HEK293 (cell line): ENCODE measurements at regions not wholly inside any gene's neighbourhood (a gene's known extent, or its start where the extent isn't known, plus 50 kb on each side); places are given as distances from the start of the nearest gene placed in this dataset.

Source experiments
- CTCF ChIA-PET: fragments of 350-600 bp; formaldehyde crosslinking; extraction: SDS; loops from one replicate; lab custom pipeline; 2021; ENCODE audit warnings: antibody characterized with exemption; lab: Yijun Ruan, JAX
- POLR2A ChIA-PET: fragments of 300-600 bp; formaldehyde crosslinking; extraction: SDS; loops from one replicate; lab custom pipeline; 2020; ENCODE audit warnings: antibody characterized with exemption, inconsistent platforms; lab: Yijun Ruan, JAX
- H3K27ac ChIP-seq: fragments of 200-500 bp; sonication (Bioruptor generic); 2 replicates; pipeline ENCODE4 v1.5.1; 2014; ENCODE audit warnings: low read depth, low read length, control low read depth, inconsistent platforms; ENCODE audit errors: extremely low read depth
- H3K36me3 ChIP-seq, 2 experiments: fragments of 200-500 bp in 1 of 2; sonication (Bioruptor generic) in 1 of 2; 1 replicate in 1 of 2; 2 replicates in 1 of 2; pipeline ENCODE4 v1.5.1; 2014 to 2017; ENCODE audit warnings: inconsistent platforms in 2 of 2, low read length in 2 of 2; ENCODE audit not compliant: control insufficient read depth in 2 of 2, insufficient read depth in 1 of 2
- H3K4me1 ChIP-seq: fragments of 200-500 bp; sonication (Bioruptor generic); 2 replicates; pipeline ENCODE4 v1.5.1; 2014; ENCODE audit warnings: mild to moderate bottlenecking, low read length, inconsistent platforms; ENCODE audit not compliant: control insufficient read depth, insufficient read depth
- H3K4me3 ChIP-seq: 2 replicates; pipeline ENCODE4 v1.5.1; 2011; ENCODE audit warnings: low read depth, mild to moderate bottlenecking, control low read depth, low read length, moderate library complexity
- H3K9me3 ChIP-seq: fragments of 200-500 bp; sonication (Bioruptor generic); 2 replicates; pipeline ENCODE4 v1.5.1; 2014; ENCODE audit warnings: low read depth, low read length, inconsistent platforms; ENCODE audit not compliant: control insufficient read depth, insufficient read depth
- BCL11B ChIP-seq: fragments of 450-650 bp; formaldehyde crosslinking; IDR thresholded peaks from 2 replicates; pipeline ENCODE4 v1.5.1; 2016; ENCODE audit warnings: low read depth, missing biosample characterization, missing genetic modification characterization
- HOXD13 ChIP-seq: sonication (generic); formaldehyde crosslinking; IDR thresholded peaks from 2 replicates; pipeline ENCODE4 v1.8.0; 2022; ENCODE audit warnings: missing genetic modification reagents, borderline replicate concordance
- SP3 ChIP-seq: fragments of 450-650 bp; formaldehyde crosslinking; IDR thresholded peaks from 2 replicates; pipeline ENCODE4 v1.5.1; 2016; ENCODE audit warnings: missing biosample characterization, missing genetic modification characterization
- ZFP37 ChIP-seq: fragments of 450-650 bp; formaldehyde crosslinking; IDR thresholded peaks from 2 replicates; pipeline ENCODE4 v1.5.1; 2016; ENCODE audit warnings: missing biosample characterization, missing genetic modification characterization
- ZFP41 ChIP-seq: fragments of 450-650 bp; formaldehyde crosslinking; IDR thresholded peaks from 2 replicates; pipeline ENCODE4 v1.5.1; 2016; ENCODE audit warnings: missing biosample characterization, missing genetic modification characterization, borderline replicate concordance
- ZNF157 ChIP-seq: fragments of 450-650 bp; formaldehyde crosslinking; IDR thresholded peaks from 2 replicates; pipeline ENCODE4 v1.5.1; 2016; ENCODE audit warnings: missing biosample characterization, missing genetic modification characterization
- ZNF16 ChIP-seq: fragments of 450-650 bp; formaldehyde crosslinking; IDR thresholded peaks from 2 replicates; pipeline ENCODE4 v1.5.1; 2016; ENCODE audit warnings: low read depth, missing biosample characterization, missing genetic modification characterization
- ZNF23 ChIP-seq: fragments of 450-650 bp; formaldehyde crosslinking; IDR thresholded peaks from 2 replicates; pipeline ENCODE4 v1.5.1; 2016; ENCODE audit warnings: missing biosample characterization, missing genetic modification characterization, borderline replicate concordance
- ZNF292 ChIP-seq: fragments of 450-650 bp; formaldehyde crosslinking; IDR thresholded peaks from 2 replicates; pipeline ENCODE4 v1.5.1; 2016; ENCODE audit warnings: low read depth, missing biosample characterization, missing genetic modification characterization, borderline replicate concordance
- ZNF501 ChIP-seq: fragments of 450-650 bp; formaldehyde crosslinking; IDR thresholded peaks from 2 replicates; pipeline ENCODE4 v1.5.1; 2016; ENCODE audit warnings: missing biosample characterization, missing genetic modification characterization
- ZNF521 ChIP-seq: fragments of 450-650 bp; formaldehyde crosslinking; IDR thresholded peaks from 2 replicates; pipeline ENCODE4 v1.5.1; 2017; ENCODE audit warnings: missing biosample characterization, mild to moderate bottlenecking, missing genetic modification characterization
- ZNF549 ChIP-seq: fragments of 450-650 bp; IDR thresholded peaks from 2 replicates; pipeline ENCODE4 v1.5.1; 2018; ENCODE audit warnings: missing biosample characterization, missing genetic modification characterization, mild to moderate bottlenecking, inconsistent platforms, moderate library complexity
- ZNF571 ChIP-seq: fragments of 450-650 bp; formaldehyde crosslinking; IDR thresholded peaks from 2 replicates; pipeline ENCODE4 v1.5.0; 2017; ENCODE audit warnings: missing biosample characterization, missing genetic modification characterization
- ZNF621 ChIP-seq: fragments of 450-650 bp; formaldehyde crosslinking; IDR thresholded peaks from 2 replicates; pipeline ENCODE4 v1.5.1; 2017; ENCODE audit warnings: missing biosample characterization, missing genetic modification characterization
- ZNF791 ChIP-seq: fragments of 450-650 bp; formaldehyde crosslinking; IDR thresholded peaks from 2 replicates; pipeline ENCODE4 v1.5.1; 2016; ENCODE audit warnings: missing biosample characterization, missing genetic modification characterization
- ZSCAN16 ChIP-seq: fragments of 450-650 bp; formaldehyde crosslinking; IDR thresholded peaks from 2 replicates; pipeline ENCODE4 v1.5.1; 2016; ENCODE audit warnings: missing biosample characterization, missing genetic modification characterization
- ZSCAN23 ChIP-seq: fragments of 450-650 bp; formaldehyde crosslinking; IDR thresholded peaks from 2 replicates; pipeline ENCODE4 v1.5.1; 2016; ENCODE audit warnings: missing biosample characterization, missing genetic modification characterization
- TF ChIP-seq, protein P1 (sequence below): fragments of 450-650 bp; formaldehyde crosslinking; IDR thresholded peaks from 2 replicates; pipeline ENCODE4 v1.5.1; 2017; ENCODE audit warnings: missing biosample characterization, missing genetic modification characterization
- TF ChIP-seq, protein P2 (sequence below): fragments of 450-650 bp; formaldehyde crosslinking; IDR thresholded peaks from 2 replicates; pipeline ENCODE4 v1.5.1; 2016; ENCODE audit warnings: missing biosample characterization, missing genetic modification characterization, borderline replicate concordance
- TF ChIP-seq, protein P3 (sequence below): fragments of 450-650 bp; formaldehyde crosslinking; IDR thresholded peaks from 2 replicates; pipeline ENCODE4 v1.5.1; 2016; ENCODE audit warnings: missing biosample characterization, missing genetic modification characterization, low read depth
- TF ChIP-seq, protein P4 (sequence below): fragments of 450-650 bp; formaldehyde crosslinking; IDR thresholded peaks from 2 replicates; pipeline ENCODE4 v1.5.1; 2016; ENCODE audit warnings: missing biosample characterization, missing genetic modification characterization
- TF ChIP-seq, protein P5 (sequence below): fragments of 450-650 bp; formaldehyde crosslinking; IDR thresholded peaks from 2 replicates; pipeline ENCODE4 v1.5.1; 2016; ENCODE audit warnings: missing biosample characterization, missing genetic modification characterization
- TF ChIP-seq, protein P6 (sequence below): fragments of 450-650 bp; formaldehyde crosslinking; IDR thresholded peaks from 2 replicates; pipeline ENCODE4 v1.5.1; 2016; ENCODE audit warnings: missing biosample characterization, missing genetic modification characterization

DNA sequence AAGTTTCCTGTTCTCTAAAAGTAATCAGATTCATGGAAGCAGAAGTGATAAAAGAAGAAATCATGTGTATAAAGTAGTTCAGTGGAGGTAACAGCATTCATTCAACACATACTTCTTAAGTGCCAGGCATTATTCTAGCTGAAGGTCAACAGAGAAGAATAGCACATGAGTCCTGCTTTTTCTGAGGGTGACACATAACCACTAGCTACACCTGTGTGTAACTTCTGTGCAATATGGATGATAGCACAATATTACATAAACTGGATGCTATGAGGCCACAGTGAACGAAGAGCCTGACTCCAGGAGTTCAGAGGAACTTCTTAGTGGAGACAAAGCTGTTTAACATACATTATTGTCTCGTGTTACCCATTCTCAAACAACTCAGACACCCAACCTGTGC lies 114.3 kb upstream of the PCED1B start (continued):
- TF ChIP-seq ZNF501 (no peak), ZNF549 (no peak), ZNF157 (tag by site-specific recombination) (no peak), ZNF292 (no peak), BCL11B (tag by site-specific recombination) (no peak), ZNF621 (no peak), HOXD13 (CRISPR knock-in tag) (no peak), SP3 (no peak)
- TF ChIP-seq, protein P1, sequence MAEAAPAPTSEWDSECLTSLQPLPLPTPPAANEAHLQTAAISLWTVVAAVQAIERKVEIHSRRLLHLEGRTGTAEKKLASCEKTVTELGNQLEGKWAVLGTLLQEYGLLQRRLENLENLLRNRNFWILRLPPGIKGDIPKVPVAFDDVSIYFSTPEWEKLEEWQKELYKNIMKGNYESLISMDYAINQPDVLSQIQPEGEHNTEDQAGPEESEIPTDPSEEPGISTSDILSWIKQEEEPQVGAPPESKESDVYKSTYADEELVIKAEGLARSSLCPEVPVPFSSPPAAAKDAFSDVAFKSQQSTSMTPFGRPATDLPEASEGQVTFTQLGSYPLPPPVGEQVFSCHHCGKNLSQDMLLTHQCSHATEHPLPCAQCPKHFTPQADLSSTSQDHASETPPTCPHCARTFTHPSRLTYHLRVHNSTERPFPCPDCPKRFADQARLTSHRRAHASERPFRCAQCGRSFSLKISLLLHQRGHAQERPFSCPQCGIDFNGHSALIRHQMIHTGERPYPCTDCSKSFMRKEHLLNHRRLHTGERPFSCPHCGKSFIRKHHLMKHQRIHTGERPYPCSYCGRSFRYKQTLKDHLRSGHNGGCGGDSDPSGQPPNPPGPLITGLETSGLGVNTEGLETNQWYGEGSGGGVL (tag by site-specific recombination): no peak
- TF ChIP-seq, protein P2, sequence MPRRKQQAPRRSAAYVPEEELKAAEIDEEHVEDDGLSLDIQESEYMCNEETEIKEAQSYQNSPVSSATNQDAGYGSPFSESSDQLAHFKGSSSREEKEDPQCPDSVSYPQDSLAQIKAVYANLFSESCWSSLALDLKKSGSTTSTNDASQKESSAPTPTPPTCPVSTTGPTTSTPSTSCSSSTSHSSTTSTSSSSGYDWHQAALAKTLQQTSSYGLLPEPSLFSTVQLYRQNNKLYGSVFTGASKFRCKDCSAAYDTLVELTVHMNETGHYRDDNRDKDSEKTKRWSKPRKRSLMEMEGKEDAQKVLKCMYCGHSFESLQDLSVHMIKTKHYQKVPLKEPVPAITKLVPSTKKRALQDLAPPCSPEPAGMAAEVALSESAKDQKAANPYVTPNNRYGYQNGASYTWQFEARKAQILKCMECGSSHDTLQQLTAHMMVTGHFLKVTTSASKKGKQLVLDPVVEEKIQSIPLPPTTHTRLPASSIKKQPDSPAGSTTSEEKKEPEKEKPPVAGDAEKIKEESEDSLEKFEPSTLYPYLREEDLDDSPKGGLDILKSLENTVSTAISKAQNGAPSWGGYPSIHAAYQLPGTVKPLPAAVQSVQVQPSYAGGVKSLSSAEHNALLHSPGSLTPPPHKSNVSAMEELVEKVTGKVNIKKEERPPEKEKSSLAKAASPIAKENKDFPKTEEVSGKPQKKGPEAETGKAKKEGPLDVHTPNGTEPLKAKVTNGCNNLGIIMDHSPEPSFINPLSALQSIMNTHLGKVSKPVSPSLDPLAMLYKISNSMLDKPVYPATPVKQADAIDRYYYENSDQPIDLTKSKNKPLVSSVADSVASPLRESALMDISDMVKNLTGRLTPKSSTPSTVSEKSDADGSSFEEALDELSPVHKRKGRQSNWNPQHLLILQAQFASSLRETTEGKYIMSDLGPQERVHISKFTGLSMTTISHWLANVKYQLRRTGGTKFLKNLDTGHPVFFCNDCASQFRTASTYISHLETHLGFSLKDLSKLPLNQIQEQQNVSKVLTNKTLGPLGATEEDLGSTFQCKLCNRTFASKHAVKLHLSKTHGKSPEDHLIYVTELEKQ (tag by site-specific recombination): no peak
- TF ChIP-seq, protein P3, sequence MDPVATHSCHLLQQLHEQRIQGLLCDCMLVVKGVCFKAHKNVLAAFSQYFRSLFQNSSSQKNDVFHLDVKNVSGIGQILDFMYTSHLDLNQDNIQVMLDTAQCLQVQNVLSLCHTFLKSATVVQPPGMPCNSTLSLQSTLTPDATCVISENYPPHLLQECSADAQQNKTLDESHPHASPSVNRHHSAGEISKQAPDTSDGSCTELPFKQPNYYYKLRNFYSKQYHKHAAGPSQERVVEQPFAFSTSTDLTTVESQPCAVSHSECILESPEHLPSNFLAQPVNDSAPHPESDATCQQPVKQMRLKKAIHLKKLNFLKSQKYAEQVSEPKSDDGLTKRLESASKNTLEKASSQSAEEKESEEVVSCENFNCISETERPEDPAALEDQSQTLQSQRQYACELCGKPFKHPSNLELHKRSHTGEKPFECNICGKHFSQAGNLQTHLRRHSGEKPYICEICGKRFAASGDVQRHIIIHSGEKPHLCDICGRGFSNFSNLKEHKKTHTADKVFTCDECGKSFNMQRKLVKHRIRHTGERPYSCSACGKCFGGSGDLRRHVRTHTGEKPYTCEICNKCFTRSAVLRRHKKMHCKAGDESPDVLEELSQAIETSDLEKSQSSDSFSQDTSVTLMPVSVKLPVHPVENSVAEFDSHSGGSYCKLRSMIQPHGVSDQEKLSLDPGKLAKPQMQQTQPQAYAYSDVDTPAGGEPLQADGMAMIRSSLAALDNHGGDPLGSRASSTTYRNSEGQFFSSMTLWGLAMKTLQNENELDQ (tag by site-specific recombination): no peak
- TF ChIP-seq, protein P4, sequence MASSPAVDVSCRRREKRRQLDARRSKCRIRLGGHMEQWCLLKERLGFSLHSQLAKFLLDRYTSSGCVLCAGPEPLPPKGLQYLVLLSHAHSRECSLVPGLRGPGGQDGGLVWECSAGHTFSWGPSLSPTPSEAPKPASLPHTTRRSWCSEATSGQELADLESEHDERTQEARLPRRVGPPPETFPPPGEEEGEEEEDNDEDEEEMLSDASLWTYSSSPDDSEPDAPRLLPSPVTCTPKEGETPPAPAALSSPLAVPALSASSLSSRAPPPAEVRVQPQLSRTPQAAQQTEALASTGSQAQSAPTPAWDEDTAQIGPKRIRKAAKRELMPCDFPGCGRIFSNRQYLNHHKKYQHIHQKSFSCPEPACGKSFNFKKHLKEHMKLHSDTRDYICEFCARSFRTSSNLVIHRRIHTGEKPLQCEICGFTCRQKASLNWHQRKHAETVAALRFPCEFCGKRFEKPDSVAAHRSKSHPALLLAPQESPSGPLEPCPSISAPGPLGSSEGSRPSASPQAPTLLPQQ (tag by site-specific recombination): no peak
- TF ChIP-seq, protein P5, sequence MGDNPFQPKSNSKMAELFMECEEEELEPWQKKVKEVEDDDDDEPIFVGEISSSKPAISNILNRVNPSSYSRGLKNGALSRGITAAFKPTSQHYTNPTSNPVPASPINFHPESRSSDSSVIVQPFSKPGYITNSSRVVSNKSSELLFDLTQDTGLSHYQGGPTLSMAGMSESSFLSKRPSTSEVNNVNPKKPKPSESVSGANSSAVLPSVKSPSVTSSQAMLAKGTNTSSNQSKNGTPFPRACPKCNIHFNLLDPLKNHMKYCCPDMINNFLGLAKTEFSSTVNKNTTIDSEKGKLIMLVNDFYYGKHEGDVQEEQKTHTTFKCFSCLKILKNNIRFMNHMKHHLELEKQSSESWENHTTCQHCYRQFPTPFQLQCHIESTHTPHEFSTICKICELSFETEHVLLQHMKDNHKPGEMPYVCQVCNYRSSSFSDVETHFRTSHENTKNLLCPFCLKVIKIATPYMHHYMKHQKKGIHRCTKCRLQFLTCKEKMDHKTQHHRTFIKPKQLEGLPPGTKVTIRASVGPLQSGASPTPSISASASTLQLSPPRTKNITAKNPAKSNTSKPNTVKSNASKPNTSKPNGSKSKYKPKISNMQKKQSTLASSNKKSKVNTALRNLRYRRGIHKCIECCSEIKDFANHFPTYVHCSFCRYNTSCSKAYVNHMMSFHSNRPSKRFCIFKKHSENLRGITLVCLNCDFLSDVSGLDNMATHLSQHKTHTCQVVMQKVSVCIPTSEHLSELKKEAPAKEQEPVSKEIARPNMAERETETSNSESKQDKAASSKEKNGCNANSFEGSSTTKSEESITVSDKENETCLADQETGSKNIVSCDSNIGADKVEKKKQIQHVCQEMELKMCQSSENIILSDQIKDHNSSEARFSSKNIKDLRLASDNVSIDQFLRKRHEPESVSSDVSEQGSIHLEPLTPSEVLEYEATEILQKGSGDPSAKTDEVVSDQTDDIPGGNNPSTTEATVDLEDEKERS (tag by site-specific recombination): no peak

DNA sequence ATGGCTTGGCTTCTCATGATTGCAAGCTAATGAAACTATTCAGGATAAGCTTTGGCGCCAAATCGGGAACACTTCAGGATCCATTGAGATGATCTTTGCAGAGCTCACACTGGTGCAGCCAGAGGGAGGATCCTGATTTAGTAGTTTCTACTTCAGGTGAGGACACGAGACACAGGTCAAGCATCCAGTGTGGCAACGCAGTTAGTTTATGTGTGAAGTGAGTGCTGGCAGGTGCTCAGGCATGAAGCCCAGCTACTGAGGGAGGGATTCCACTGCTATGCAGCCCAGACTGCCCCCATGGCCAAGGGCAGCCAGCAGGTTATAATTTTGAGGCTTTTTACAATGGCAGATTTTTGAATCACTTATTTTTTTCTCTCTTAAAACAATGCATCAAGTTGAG lies 113.5 kb upstream of the PCED1B start:
- CTCF ChIA-PET: interaction anchor here (1.3 to 3.2 kb wide), 2 partner anchors 10 to 18 kb away, joined by 4 to 18 read pairs; no protein-coding TSS in a partner anchor
- H3K4me1 ChIP-seq: no peaks in the 10 kb centered on the region
- H3K27ac ChIP-seq: no peak overlapping the region
- no peaks in the 10 kb centered on the region for H3K36me3 ChIP-seq
- POLR2A ChIA-PET: no interaction called here
- H3K9me3 ChIP-seq: no peaks in the 10 kb centered on the region
- H3K4me3 ChIP-seq: no peak overlapping the region
- TF ChIP-seq ZNF521 (tag by site-specific recombination) (no peak), ZNF571 (tag by site-specific recombination) (no peak), ZNF791 (no peak), ZFP37 (tag by site-specific recombination) (no peak), ZSCAN16 (tag by site-specific recombination) (no peak), ZNF23 (tag by site-specific recombination) (no peak), ZFP41 (tag by site-specific recombination) (no peak), ZSCAN23 (tag by site-specific recombination) (no peak), ZNF621 (no peak), ZNF16 (no peak)
- TF ChIP-seq, protein P6, sequence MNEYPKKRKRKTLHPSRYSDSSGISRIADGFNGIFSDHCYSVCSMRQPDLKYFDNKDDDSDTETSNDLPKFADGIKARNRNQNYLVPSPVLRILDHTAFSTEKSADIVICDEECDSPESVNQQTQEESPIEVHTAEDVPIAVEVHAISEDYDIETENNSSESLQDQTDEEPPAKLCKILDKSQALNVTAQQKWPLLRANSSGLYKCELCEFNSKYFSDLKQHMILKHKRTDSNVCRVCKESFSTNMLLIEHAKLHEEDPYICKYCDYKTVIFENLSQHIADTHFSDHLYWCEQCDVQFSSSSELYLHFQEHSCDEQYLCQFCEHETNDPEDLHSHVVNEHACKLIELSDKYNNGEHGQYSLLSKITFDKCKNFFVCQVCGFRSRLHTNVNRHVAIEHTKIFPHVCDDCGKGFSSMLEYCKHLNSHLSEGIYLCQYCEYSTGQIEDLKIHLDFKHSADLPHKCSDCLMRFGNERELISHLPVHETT (tag by site-specific recombination): no peak
